Smooth muscle cell (in vitro differentiated cells): ENCODE measurements at regions not wholly inside any gene's neighbourhood (a gene's known extent, or its start where the extent isn't known, plus 50 kb on each side); places are given as distances from the start of the nearest gene placed in this dataset.

Source experiments
- DNase-seq: peaks from one replicate; lab custom pipeline; 2025; ENCODE audit not compliant: unreplicated experiment; lab: John Stamatoyannopoulos, UW
- H2AFZ ChIP-seq: fragments of 200-600 bp; sonication (generic); 2 replicates; pipeline ENCODE4 v1.6.0; 2016; ENCODE audit warnings: antibody characterized with exemption, low read depth, mild to moderate bottlenecking
- H3F3A ChIP-seq: fragments of 200-600 bp; sonication (generic); 2 replicates; pipeline ENCODE4 v1.6.0; 2017; ENCODE audit warnings: antibody characterized with exemption, low read depth
- H3K27ac ChIP-seq: fragments of 200-600 bp; sonication (generic); 2 replicates; pipeline ENCODE4 v1.5.1; 2016; ENCODE audit warnings: low read depth, mild to moderate bottlenecking
- H3K27me3 ChIP-seq: fragments of 200-600 bp; sonication (generic); 2 replicates; pipeline ENCODE4 v1.6.1; 2016; ENCODE audit warnings: low read depth, mild to moderate bottlenecking
- H3K36me3 ChIP-seq: fragments of 200-600 bp; sonication (generic); 2 replicates; pipeline ENCODE4 v1.5.1; 2016; ENCODE audit warnings: low read depth
- H3K4me1 ChIP-seq: fragments of 200-600 bp; sonication (generic); 2 replicates; pipeline ENCODE4 v1.5.1; 2016; ENCODE audit warnings: low read depth
- H3K4me2 ChIP-seq: fragments of 200-600 bp; sonication (generic); 2 replicates; pipeline ENCODE4 v1.6.0; 2016; ENCODE audit warnings: mild to moderate bottlenecking
- H3K4me3 ChIP-seq: fragments of 200-600 bp; sonication (generic); 2 replicates; pipeline ENCODE4 v1.5.1; 2016; ENCODE audit warnings: mild to moderate bottlenecking
- H3K79me2 ChIP-seq: fragments of 200-600 bp; sonication (generic); 2 replicates; pipeline ENCODE4 v1.6.0; 2016; ENCODE audit warnings: low read depth, mild to moderate bottlenecking
- H3K9ac ChIP-seq: fragments of 200-600 bp; sonication (generic); 2 replicates; pipeline ENCODE4 v1.6.0; 2016; ENCODE audit warnings: low read depth
- H3K9me3 ChIP-seq: fragments of 200-600 bp; sonication (generic); replicated peaks from 2 replicates; pipeline ENCODE4 v1.5.1; 2016; ENCODE audit warnings: low read depth
- H4K20me1 ChIP-seq: fragments of 200-600 bp; sonication (generic); 2 replicates; pipeline ENCODE4 v1.6.0; 2016; ENCODE audit warnings: low read depth
- WGBS: methylation state at CpG from one replicate; pipeline ENCODE4 v1.1.7; 2016; ENCODE audit warnings: low lambda C conversion rate; 5-methylcytosine and 5-hydroxymethylcytosine counted together
- TF ChIP-seq, protein P1 (sequence below): fragments of 200-600 bp; sonication (generic); IDR thresholded peaks from 2 replicates; pipeline ENCODE4 v1.5.1; 2017; ENCODE audit warnings: borderline replicate concordance, mild to moderate bottlenecking, antibody characterized with exemption; ENCODE audit not compliant: insufficient read depth, poor library complexity, severe bottlenecking

DNA sequence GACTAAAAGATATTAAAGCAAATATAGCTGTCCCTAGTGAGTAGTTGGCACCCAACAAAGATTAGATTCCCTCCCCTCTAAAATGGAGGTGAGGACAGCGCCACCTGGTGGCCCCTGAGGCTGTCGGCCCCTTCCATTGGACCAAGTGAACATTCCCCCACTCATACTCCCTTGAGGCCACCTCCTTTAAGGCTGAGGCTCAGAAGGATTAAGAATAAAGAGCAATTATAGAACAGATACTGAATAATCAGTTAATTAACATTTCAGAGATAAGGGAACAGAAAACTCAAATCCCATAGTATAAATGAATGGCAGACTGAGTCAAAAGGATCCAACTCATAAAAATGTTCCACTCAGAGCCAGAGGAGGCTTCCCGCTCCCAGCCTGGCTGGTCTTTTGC is 130.4 kb upstream of the GHITM start:
- H3K79me2 ChIP-seq, result no peaks in the 10 kb centered on the region
- no peak overlapping the region for H3K4me3 ChIP-seq
- H3K9ac ChIP-seq, result no peak overlapping the region
- no peaks in the 10 kb centered on the region for H3F3A ChIP-seq
- H2AFZ ChIP-seq, result no peak overlapping the region
- H3K27ac ChIP-seq, result no peak overlapping the region
- no peak overlapping the region for H3K4me2 ChIP-seq
- no peaks in the 10 kb centered on the region for H3K9me3 ChIP-seq
- no peaks in the 10 kb centered on the region for H3K4me1 ChIP-seq
- no peaks in the 10 kb centered on the region for H3K27me3 ChIP-seq
- 33% methylated on average over 3 of the region's 3 CpGs for WGBS
- no peaks in the 10 kb centered on the region for H4K20me1 ChIP-seq
- TF ChIP-seq, protein P1, sequence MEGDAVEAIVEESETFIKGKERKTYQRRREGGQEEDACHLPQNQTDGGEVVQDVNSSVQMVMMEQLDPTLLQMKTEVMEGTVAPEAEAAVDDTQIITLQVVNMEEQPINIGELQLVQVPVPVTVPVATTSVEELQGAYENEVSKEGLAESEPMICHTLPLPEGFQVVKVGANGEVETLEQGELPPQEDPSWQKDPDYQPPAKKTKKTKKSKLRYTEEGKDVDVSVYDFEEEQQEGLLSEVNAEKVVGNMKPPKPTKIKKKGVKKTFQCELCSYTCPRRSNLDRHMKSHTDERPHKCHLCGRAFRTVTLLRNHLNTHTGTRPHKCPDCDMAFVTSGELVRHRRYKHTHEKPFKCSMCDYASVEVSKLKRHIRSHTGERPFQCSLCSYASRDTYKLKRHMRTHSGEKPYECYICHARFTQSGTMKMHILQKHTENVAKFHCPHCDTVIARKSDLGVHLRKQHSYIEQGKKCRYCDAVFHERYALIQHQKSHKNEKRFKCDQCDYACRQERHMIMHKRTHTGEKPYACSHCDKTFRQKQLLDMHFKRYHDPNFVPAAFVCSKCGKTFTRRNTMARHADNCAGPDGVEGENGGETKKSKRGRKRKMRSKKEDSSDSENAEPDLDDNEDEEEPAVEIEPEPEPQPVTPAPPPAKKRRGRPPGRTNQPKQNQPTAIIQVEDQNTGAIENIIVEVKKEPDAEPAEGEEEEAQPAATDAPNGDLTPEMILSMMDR, result peak; percentile 76
- no peak for DNase-seq
- no peaks in the 10 kb centered on the region for H3K36me3 ChIP-seq

DNA sequence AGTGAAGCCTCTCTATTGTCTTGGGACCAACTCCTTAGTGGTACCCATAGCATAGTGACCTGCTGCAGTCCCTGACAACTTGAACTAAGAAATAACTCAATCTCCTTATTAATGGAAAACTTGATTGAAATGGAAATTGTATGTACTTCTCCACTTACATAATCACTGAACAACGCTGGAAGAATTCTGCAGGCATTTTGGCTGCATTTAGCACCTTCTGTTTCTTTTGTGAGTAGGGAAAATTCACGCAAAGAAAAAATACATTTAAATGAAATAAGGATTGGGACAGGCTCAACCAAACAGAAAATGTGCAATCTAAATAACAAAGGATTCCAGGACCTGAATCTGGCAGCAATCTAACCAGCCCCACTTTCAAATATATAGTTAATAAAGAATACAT is 126.9 kb upstream of the GHITM start:
- no peak for DNase-seq
- H3K4me2 ChIP-seq, result no peak overlapping the region
- H3K36me3 ChIP-seq, result no peaks in the 10 kb centered on the region
- no peak overlapping the region for H2AFZ ChIP-seq
- no peak overlapping the region for H3K27ac ChIP-seq
- 34% methylated on average over 2 of the region's 2 CpGs for WGBS
- no peaks in the 10 kb centered on the region for H4K20me1 ChIP-seq
- H3K4me3 ChIP-seq, result no peak overlapping the region
- H3K9ac ChIP-seq, result no peak overlapping the region
- H3K9me3 ChIP-seq, result no peaks in the 10 kb centered on the region
- no peaks in the 10 kb centered on the region for H3K79me2 ChIP-seq
- TF ChIP-seq, protein P1, result no peak
- no peaks in the 10 kb centered on the region for H3F3A ChIP-seq
- no peaks in the 10 kb centered on the region for H3K27me3 ChIP-seq
- H3K4me1 ChIP-seq, result no peaks in the 10 kb centered on the region

DNA sequence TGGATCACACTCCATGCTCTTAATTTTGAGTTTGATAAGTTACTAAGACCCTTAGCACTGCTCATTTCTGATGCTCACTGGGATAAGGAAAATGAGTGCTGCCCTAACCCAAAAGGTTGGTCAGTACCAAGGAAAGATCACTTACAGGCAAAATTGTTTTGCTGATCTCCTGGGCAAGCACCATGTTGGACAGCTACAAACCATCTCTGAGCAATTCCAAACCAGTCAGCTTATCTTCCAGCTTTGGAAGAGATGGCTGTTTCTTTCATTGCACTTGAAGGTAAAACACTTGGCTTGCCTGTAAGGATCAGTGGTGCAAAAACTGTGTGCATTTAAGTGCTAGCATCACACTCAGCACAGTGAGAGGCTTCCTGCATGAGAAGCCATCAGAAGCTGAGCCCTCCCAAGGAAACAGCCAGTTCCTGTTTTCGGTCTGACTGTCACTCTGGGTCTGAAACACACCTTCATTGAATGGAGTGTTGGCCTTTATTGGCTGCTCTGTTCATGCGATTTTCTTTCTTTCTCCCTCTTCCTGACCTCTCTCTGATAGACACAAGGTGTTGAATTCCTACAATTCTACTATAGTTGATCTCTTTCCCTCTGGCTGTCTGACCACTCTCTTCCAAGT is 126.4 kb upstream of the GHITM start:
- Histone ChIP-seq H3K9ac (no peak overlapping the region), H3K27me3 (no peaks in the 10 kb centered on the region), H3K36me3 (no peaks in the 10 kb centered on the region), H3K4me1 (no peaks in the 10 kb centered on the region), H3F3A (no peaks in the 10 kb centered on the region), H3K79me2 (no peaks in the 10 kb centered on the region), H4K20me1 (no peaks in the 10 kb centered on the region), H2AFZ (no peak overlapping the region), H3K27ac (no peak overlapping the region), H3K4me3 (no peak overlapping the region), H3K9me3 (no peaks in the 10 kb centered on the region), H3K4me2 (no peak overlapping the region)
- 81% methylated on average over 2 of the region's 2 CpGs for WGBS
- no peak for DNase-seq
- TF ChIP-seq, protein P1, result no peak
